ENCODE measurements at regions not wholly inside any gene's neighbourhood (a gene's known extent, or its start where the extent isn't known, plus 50 kb on each side); places are given as distances from the start of the nearest gene placed in this dataset.

GRCh38 chr5:61670941-61671340 is 338.9 kb downstream of the ZSWIM6 start:
- no peak overlapping the region for H3K4me3 ChIP-seq (ENCODE audit: low read depth, low read length)
- TF ChIP-seq CTCF (IDR thresholded peaks at IDR 0.05; ENCODE audit: insufficient read depth, low read length, missing control alignments), result no peak
- ChIA-PET POLR2A (no interaction called here), CTCF (interaction anchor here (0.9 kb wide), 1 partner anchor 12 kb away, joined by 3 read pairs; no protein-coding TSS in a partner anchor)
- DNase-seq (ENCODE audit: low read depth, low spot score), result no peak

DNA sequence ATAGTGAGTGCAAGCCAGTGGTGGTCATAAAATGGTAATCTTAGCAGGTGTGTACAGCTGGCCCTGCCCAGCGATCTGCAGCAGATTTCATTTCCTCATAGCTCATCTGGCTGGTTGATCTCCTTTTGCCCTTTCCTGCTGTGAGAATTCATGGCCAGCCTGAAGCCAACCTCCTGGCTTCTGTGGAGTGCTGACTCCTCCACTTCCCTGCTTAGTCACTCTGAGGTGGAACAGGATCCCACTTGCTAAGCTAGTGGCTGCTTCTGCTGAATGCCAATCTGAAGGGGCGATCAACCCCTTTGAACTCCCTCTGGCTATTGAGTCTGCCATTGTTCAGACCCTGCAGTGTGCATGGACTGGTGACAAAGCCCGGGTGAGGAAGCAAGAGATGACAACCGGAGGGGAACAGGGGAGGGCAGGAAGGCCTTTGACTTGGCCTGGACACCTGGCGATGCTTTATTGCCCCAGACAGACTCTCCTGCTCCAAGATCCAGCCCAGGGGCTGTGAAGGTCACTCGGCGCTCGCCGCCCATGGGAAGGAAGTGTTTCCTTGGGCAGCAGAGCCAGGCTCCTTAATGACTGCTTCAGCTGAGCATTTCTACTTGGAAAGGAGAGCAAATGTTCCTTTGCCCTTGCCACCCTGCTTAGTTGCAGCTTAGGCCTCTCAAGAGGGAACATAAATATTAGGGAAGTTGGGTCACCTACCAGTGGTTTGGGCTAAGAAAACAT is 341.1 kb downstream of the ZSWIM6 start:
- DNase-seq (ENCODE audit: low read depth, low spot score), result no peak
- POLR2A ChIA-PET, result interaction anchor here (0.7 kb wide), 1 partner anchor 341 kb away, joined by 3 read pairs; the partner anchor contains the start of gene ZSWIM6
- H3K4me3 ChIP-seq (ENCODE audit: low read depth, low read length), result no peak overlapping the region
- CTCF ChIA-PET, result interaction anchor here (0.6 kb wide), 1 partner anchor 14 kb away, joined by 3 read pairs; no protein-coding TSS in a partner anchor
- no peak for TF ChIP-seq CTCF (IDR thresholded peaks at IDR 0.05; ENCODE audit: insufficient read depth, low read length, missing control alignments)

- no peak for DNase-seq (ENCODE audit: low read depth, low spot score)
- no peak overlapping the region for H3K4me3 ChIP-seq (ENCODE audit: low read depth, low read length)
- no peak for TF ChIP-seq CTCF (IDR thresholded peaks at IDR 0.05; ENCODE audit: insufficient read depth, low read length, missing control alignments)
- ChIA-PET POLR2A (no interaction called here), CTCF (no interaction called here)
Measured at GRCh38 chr5:61674378-61674777, 342.3 kb downstream of the ZSWIM6 start.

DNA sequence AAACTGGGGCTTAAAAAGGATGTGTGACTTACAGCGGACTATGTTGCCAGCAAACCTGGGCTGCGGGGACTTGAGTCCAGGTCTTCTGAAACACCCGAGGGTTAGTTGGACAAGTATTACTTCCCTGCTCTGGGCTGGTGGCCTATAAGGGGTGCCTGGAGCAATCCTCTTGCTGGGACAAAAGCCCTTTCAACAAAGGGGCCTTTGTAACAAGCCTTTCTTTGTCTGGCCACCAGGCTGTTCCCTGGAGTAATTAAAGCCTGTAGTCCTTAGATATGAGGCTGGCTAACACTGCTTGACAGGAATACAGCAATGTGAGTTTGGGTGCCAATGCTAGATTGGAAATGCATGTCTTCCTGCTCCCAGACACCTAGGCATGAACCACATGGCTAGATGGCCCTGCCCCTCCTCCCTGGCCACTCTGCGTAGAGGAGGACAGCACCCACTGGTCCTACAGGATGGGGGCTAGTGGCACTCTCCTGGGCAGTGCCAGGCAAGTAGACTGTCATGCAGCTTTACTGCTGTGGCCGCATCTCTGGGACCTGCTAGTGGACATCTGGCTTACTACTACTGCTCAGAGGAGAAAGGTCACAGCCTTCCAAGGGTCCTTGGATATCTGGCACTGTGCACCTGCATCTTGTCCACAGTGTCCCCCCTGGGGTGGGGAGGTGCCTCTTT is 343.1 kb downstream of the ZSWIM6 start:
- POLR2A ChIA-PET, result no interaction called here
- CTCF ChIA-PET, result no interaction called here
- H3K4me3 ChIP-seq (ENCODE audit: low read depth, low read length), result no peak overlapping the region
- no peak for DNase-seq (ENCODE audit: low read depth, low spot score)
- no peak for TF ChIP-seq CTCF (IDR thresholded peaks at IDR 0.05; ENCODE audit: insufficient read depth, low read length, missing control alignments)

DNA sequence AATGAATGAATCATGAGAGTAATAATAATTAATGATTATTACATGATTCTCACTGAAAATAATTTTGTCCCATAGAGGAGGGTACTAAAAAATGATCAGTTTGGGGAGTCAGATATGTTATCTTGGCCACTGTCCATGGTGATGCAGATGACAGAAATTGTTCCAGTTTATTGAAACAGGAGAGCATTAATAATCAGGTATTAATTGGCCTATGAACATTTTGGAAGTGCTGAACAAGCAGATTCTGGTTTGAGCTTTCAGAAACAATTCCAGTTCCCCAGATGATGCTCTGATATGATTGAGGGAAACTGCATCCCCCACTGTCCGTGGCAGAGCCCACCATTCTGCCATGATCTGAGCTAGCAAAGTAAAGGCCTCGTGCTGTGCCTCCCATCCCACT is 345.2 kb downstream of the ZSWIM6 start:
- no peak overlapping the region for H3K4me3 ChIP-seq (ENCODE audit: low read depth, low read length)
- ChIA-PET POLR2A (no interaction called here), CTCF (interaction anchor here (2.3 kb wide), 1 partner anchor 19 kb away, joined by 6 read pairs; no protein-coding TSS in a partner anchor)
- DNase-seq (ENCODE audit: low read depth, low spot score), result no peak
- TF ChIP-seq CTCF (IDR thresholded peaks at IDR 0.05; ENCODE audit: insufficient read depth, low read length, missing control alignments), result no peak

DNA sequence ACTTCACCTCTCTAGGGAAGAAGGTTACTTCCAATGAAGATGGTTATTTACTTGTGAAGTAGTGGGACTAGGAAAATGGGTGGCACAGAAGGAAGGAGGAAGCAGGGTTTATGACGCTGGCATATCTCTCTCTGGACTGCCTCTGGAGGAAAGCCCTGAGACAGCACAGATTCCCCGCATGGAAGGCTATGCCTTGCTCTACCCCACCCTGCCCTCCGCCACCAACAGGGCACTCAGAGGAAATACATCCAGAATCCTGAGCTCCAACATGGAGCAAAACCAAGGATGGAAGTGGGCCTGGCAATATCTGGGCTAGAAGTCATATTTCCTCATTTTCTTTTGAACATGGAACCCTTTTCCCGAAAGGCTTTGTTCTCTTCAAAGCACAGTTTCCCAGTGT is 346.9 kb downstream of the ZSWIM6 start:
- POLR2A ChIA-PET, result no interaction called here
- CTCF ChIA-PET, result interaction anchor here (0.8 kb wide), 1 partner anchor 24 kb away, joined by 3 read pairs; no protein-coding TSS in a partner anchor
- no peak for DNase-seq (ENCODE audit: low read depth, low spot score)
- TF ChIP-seq CTCF (IDR thresholded peaks at IDR 0.05; ENCODE audit: insufficient read depth, low read length, missing control alignments), result no peak
- no peak overlapping the region for H3K4me3 ChIP-seq (ENCODE audit: low read depth, low read length)
